ENCODE measurements at regions not wholly inside any gene's neighbourhood (a gene's known extent, or its start where the extent isn't known, plus 50 kb on each side); places are given as distances from the start of the nearest gene placed in this dataset.

GRCh38 chr10:62627983-62628382 lies 176.5 kb upstream of the ADO start:
- intact Hi-C loops (cut with DNase I) = no loop called here
- Histone ChIP-seq H3K4me3 (no peak overlapping the region), H3K36me3 (no peaks in the 10 kb centered on the region), H3K9me3 (no peaks in the 10 kb centered on the region), H3K4me1 (no peaks in the 10 kb centered on the region), H3K27me3 (no peaks in the 10 kb centered on the region), H3K27ac (no peak overlapping the region)
- ATAC-seq = no peak
- DNase-seq = no peak
- TF ChIP-seq CTCF (IDR thresholded peaks at IDR 0.05) = no peak

GRCh38 chr10:62631241-62631640 lies 173.3 kb upstream of the ADO start:
- no peak for TF ChIP-seq CTCF (IDR thresholded peaks at IDR 0.05)
- Histone ChIP-seq H3K4me1 (peaks cover 9% of the 10 kb centered on the region), H3K36me3 (no peaks in the 10 kb centered on the region), H3K27me3 (no peaks in the 10 kb centered on the region), H3K4me3 (no peak overlapping the region), H3K9me3 (no peaks in the 10 kb centered on the region), H3K27ac (no peak overlapping the region)
- no peak for DNase-seq
- intact Hi-C loops (cut with DNase I) = no loop called here
- ATAC-seq = no peak

- Histone ChIP-seq H3K36me3 (no peaks in the 10 kb centered on the region), H3K9me3 (no peaks in the 10 kb centered on the region), H3K27ac (peak overlapping the region; percentile 59), H3K4me3 (no peak overlapping the region), H3K4me1 (peaks cover 19% of the 10 kb centered on the region), H3K27me3 (no peaks in the 10 kb centered on the region)
- intact Hi-C loops (cut with DNase I) = no loop called here
- no peak for TF ChIP-seq CTCF (IDR thresholded peaks at IDR 0.05)
- DNase-seq (peak; percentile 75), ATAC-seq (peak; percentile 86)
These were observed 172.3 kb upstream of the ADO start for GRCh38 chr10:62632071-62632809.

GRCh38 chr10:62633976-62634375 lies 170.5 kb upstream of the ADO start:
- ATAC-seq (no peak), DNase-seq (no peak)
- Histone ChIP-seq H3K4me1 (peaks cover 33% of the 10 kb centered on the region), H3K27me3 (no peaks in the 10 kb centered on the region), H3K27ac (peak overlapping the region; percentile 30), H3K9me3 (no peaks in the 10 kb centered on the region), H3K36me3 (no peaks in the 10 kb centered on the region), H3K4me3 (no peak overlapping the region)
- TF ChIP-seq CTCF (IDR thresholded peaks at IDR 0.05) = no peak
- intact Hi-C loops (cut with DNase I) = no loop called here

GRCh38 chr10:62634576-62634975 lies 169.9 kb upstream of the ADO start:
- peaks cover 36% of the 10 kb centered on the region for H3K4me1 ChIP-seq
- no peak overlapping the region for H3K4me3 ChIP-seq
- peak overlapping the region; percentile 30 for H3K27ac ChIP-seq
- no peaks in the 10 kb centered on the region for H3K36me3 ChIP-seq
- no peak for TF ChIP-seq CTCF (IDR thresholded peaks at IDR 0.05)
- no peaks in the 10 kb centered on the region for H3K27me3 ChIP-seq
- intact Hi-C loops (cut with DNase I) = no loop called here
- DNase-seq (no peak), ATAC-seq (no peak)
- no peaks in the 10 kb centered on the region for H3K9me3 ChIP-seq

GRCh38 chr10:62635127-62635526 lies 169.4 kb upstream of the ADO start:
- no peak overlapping the region for H3K4me3 ChIP-seq
- H3K4me1 ChIP-seq = peaks cover 36% of the 10 kb centered on the region
- DNase-seq = no peak
- intact Hi-C loops (cut with DNase I) = no loop called here
- H3K36me3 ChIP-seq = no peaks in the 10 kb centered on the region
- no peaks in the 10 kb centered on the region for H3K27me3 ChIP-seq
- no peaks in the 10 kb centered on the region for H3K9me3 ChIP-seq
- ATAC-seq = peak; percentile 58
- H3K27ac ChIP-seq = peak overlapping the region; percentile 30
- TF ChIP-seq CTCF (IDR thresholded peaks at IDR 0.05) = no peak
